K562 (cell line): ENCODE measurements at regions not wholly inside any gene's neighbourhood (a gene's known extent, or its start where the extent isn't known, plus 50 kb on each side); places are given as distances from the start of the nearest gene placed in this dataset.

Experiments used
- CC2D1A ChIP-seq: fragments of 450-650 bp; IDR thresholded peaks from 2 replicates; pipeline ENCODE4 v1.6.1; 2017; ENCODE audit warnings: mild to moderate bottlenecking
- GATA2 ChIP-seq: sonication (generic); formaldehyde crosslinking; IDR thresholded peaks from 2 replicates; pipeline ENCODE4 v1.4.0; 2020; ENCODE audit warnings: mild to moderate bottlenecking, missing genetic modification reagents
- HMG20A ChIP-seq: fragments of 450-650 bp; formaldehyde crosslinking; conservative IDR thresholded peaks from 2 replicates; pipeline ENCODE4 v1.4.0; 2020; ENCODE audit warnings: mild to moderate bottlenecking, mixed read lengths
- HNRNPK ChIP-seq: fragments of 200-400 bp; formaldehyde crosslinking; IDR thresholded peaks from one replicate; pipeline ENCODE4 v1.6.1; 2018; ENCODE audit warnings: mild to moderate bottlenecking, low read depth, low read length; ENCODE audit not compliant: poor library complexity, severe bottlenecking
- POLR2AphosphoS5 ChIP-seq: IDR thresholded peaks from 2 replicates; pipeline ENCODE4 v1.6.1; 2011; ENCODE audit warnings: mild to moderate bottlenecking, low read depth, low read length, moderate library complexity; ENCODE audit not compliant: control insufficient read depth, insufficient read depth
- RBFOX2 ChIP-seq: fragments of 200-400 bp; formaldehyde crosslinking; IDR thresholded peaks from 2 replicates; pipeline ENCODE4 v1.6.1; 2017; ENCODE audit warnings: low read depth, mild to moderate bottlenecking, low read length, moderate library complexity
- YBX1 ChIP-seq: fragments of 450-650 bp; IDR thresholded peaks from 2 replicates; pipeline ENCODE4 v1.7.1; 2016; ENCODE audit warnings: mild to moderate bottlenecking
- ZZZ3 ChIP-seq: fragments of 450-650 bp; IDR thresholded peaks from 2 replicates; pipeline ENCODE4 v1.6.1; 2016; ENCODE audit warnings: antibody characterized with exemption, mild to moderate bottlenecking, moderate library complexity
- TF ChIP-seq, protein P1 (sequence below): fragments of 250-450 bp; sonication (Bioruptor Pico); IDR thresholded peaks from 2 replicates; pipeline ENCODE4 v1.4.0; 2020; ENCODE audit warnings: mild to moderate bottlenecking
- TF ChIP-seq, protein P2 (sequence below), 3 experiments: IDR thresholded peaks in 2 of 3; conservative IDR thresholded peaks in 1 of 3; 2 replicates each; pipeline ENCODE4 v1.5.1; 2011 to 2012; ENCODE audit warnings: low read length in 3 of 3, mild to moderate bottlenecking in 3 of 3, control low read depth in 2 of 3, improper control_type of control experiment in 1 of 3, inconsistent platforms in 1 of 3, low read depth in 1 of 3, mixed read lengths in 1 of 3, moderate library complexity in 1 of 3; ENCODE audit not compliant: insufficient read depth in 2 of 3
- TF ChIP-seq, protein P3 (sequence below), 2 experiments: fragments of 150-350 bp in 1 of 2; IDR thresholded peaks; 2 replicates each; pipeline ENCODE4 v1.6.1; 2012 to 2016; ENCODE audit warnings: low read depth in 2 of 2, low read length in 2 of 2, mild to moderate bottlenecking in 1 of 2, moderate library complexity in 1 of 2

DNA sequence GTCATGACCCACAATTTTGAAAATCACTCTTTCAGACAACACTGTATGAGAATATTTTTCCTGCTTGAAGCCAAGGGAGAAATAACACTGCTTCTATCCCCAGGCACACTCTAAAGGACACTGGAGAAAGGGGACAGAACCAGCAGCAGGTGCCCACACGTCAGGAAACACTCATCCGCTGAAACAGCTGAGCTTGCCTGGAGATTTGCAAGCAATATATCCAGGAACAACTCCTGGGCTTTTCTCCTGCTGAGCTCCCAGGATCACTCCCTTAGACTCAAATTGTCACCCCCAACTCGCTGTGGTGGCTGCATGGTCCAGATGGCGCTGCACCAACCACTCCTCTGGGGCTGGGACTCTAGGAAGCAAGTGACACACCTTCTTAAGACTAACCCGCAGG is 186.7 kb downstream of the ARL4C start:
- TF ChIP-seq, protein P1, sequence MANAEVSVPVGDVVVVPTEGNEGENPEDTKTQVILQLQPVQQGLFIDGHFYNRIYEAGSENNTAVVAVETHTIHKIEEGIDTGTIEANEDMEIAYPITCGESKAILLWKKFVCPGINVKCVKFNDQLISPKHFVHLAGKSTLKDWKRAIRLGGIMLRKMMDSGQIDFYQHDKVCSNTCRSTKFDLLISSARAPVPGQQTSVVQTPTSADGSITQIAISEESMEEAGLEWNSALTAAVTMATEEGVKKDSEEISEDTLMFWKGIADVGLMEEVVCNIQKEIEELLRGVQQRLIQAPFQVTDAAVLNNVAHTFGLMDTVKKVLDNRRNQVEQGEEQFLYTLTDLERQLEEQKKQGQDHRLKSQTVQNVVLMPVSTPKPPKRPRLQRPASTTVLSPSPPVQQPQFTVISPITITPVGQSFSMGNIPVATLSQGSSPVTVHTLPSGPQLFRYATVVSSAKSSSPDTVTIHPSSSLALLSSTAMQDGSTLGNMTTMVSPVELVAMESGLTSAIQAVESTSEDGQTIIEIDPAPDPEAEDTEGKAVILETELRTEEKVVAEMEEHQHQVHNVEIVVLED (CRISPR knock-in tag): no peak
- no peak for TF ChIP-seq YBX1
- TF ChIP-seq HMG20A (CRISPR knock-in tag): no peak
- TF ChIP-seq GATA2 (CRISPR knock-in tag): no peak
- TF ChIP-seq, protein P2, sequence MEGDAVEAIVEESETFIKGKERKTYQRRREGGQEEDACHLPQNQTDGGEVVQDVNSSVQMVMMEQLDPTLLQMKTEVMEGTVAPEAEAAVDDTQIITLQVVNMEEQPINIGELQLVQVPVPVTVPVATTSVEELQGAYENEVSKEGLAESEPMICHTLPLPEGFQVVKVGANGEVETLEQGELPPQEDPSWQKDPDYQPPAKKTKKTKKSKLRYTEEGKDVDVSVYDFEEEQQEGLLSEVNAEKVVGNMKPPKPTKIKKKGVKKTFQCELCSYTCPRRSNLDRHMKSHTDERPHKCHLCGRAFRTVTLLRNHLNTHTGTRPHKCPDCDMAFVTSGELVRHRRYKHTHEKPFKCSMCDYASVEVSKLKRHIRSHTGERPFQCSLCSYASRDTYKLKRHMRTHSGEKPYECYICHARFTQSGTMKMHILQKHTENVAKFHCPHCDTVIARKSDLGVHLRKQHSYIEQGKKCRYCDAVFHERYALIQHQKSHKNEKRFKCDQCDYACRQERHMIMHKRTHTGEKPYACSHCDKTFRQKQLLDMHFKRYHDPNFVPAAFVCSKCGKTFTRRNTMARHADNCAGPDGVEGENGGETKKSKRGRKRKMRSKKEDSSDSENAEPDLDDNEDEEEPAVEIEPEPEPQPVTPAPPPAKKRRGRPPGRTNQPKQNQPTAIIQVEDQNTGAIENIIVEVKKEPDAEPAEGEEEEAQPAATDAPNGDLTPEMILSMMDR (IDR thresholded peaks at IDR 0.05 in 2 of 3, conservative IDR thresholded peaks at IDR 0.05 in 1 of 3; ENCODE audit: insufficient read depth in 2 of 3, low read depth in 1 of 3, low read length in 3 of 3): no peak
- no peak for TF ChIP-seq HNRNPK
- TF ChIP-seq RBFOX2: no peak
- no peak for TF ChIP-seq CC2D1A
- no peak for TF ChIP-seq POLR2AphosphoS5
- TF ChIP-seq ZZZ3: no peak
- TF ChIP-seq, protein P3, sequence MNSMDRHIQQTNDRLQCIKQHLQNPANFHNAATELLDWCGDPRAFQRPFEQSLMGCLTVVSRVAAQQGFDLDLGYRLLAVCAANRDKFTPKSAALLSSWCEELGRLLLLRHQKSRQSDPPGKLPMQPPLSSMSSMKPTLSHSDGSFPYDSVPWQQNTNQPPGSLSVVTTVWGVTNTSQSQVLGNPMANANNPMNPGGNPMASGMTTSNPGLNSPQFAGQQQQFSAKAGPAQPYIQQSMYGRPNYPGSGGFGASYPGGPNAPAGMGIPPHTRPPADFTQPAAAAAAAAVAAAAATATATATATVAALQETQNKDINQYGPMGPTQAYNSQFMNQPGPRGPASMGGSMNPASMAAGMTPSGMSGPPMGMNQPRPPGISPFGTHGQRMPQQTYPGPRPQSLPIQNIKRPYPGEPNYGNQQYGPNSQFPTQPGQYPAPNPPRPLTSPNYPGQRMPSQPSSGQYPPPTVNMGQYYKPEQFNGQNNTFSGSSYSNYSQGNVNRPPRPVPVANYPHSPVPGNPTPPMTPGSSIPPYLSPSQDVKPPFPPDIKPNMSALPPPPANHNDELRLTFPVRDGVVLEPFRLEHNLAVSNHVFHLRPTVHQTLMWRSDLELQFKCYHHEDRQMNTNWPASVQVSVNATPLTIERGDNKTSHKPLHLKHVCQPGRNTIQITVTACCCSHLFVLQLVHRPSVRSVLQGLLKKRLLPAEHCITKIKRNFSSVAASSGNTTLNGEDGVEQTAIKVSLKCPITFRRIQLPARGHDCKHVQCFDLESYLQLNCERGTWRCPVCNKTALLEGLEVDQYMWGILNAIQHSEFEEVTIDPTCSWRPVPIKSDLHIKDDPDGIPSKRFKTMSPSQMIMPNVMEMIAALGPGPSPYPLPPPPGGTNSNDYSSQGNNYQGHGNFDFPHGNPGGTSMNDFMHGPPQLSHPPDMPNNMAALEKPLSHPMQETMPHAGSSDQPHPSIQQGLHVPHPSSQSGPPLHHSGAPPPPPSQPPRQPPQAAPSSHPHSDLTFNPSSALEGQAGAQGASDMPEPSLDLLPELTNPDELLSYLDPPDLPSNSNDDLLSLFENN (IDR thresholded peaks at IDR 0.05; ENCODE audit: low read depth in 2 of 2, low read length in 2 of 2): no peak
